ENCODE measurements at regions not wholly inside any gene's neighbourhood (a gene's known extent, or its start where the extent isn't known, plus 50 kb on each side); places are given as distances from the start of the nearest gene placed in this dataset.
"Not testable (repeated sequence)": the region's sequence is repeated elsewhere in the genome, so short reads cannot be mapped to it uniquely, and the experiment has no call there.

GRCh38 chr3:88807491-88808105 lies 299.8 kb upstream of the EPHA3 start:
- DNase-seq (ENCODE audit: low spot score), result no peak

GRCh38 chr3:88809993-88810392 lies 297.4 kb upstream of the EPHA3 start:
- no peak for DNase-seq (ENCODE audit: low spot score)

GRCh38 chr3:88810455-88810854 lies 297.0 kb upstream of the EPHA3 start:
- no peak for DNase-seq (ENCODE audit: low spot score)

GRCh38 chr3:88811096-88811495 lies 296.3 kb upstream of the EPHA3 start:
- no peak for DNase-seq (ENCODE audit: low spot score)

GRCh38 chr3:88812576-88812975 lies 294.8 kb upstream of the EPHA3 start:
- no peak for DNase-seq (ENCODE audit: low spot score)

GRCh38 chr3:88816445-88816844 lies 291.0 kb upstream of the EPHA3 start:
- no peak for DNase-seq (ENCODE audit: low spot score)

GRCh38 chr3:88824666-88825564 lies 282.5 kb upstream of the EPHA3 start:
- DNase-seq (ENCODE audit: low spot score), result no peak

- no peak for DNase-seq (ENCODE audit: low spot score)
These were observed 279.0 kb upstream of the EPHA3 start for GRCh38 chr3:88828466-88828865.

GRCh38 chr3:88852606-88853005 lies 254.8 kb upstream of the EPHA3 start:
- DNase-seq (ENCODE audit: low spot score), result no peak

GRCh38 chr3:88863196-88863595 lies 244.2 kb upstream of the EPHA3 start:
- no peak for DNase-seq (ENCODE audit: low spot score)

GRCh38 chr3:88876724-88877123 lies 230.7 kb upstream of the EPHA3 start:
- no peak for DNase-seq (ENCODE audit: low spot score)

GRCh38 chr3:88879905-88880304 lies 227.5 kb upstream of the EPHA3 start:
- no peak for DNase-seq (ENCODE audit: low spot score)

- no peak for DNase-seq (ENCODE audit: low spot score)
These were observed 225.3 kb upstream of the EPHA3 start for GRCh38 chr3:88882121-88882520.

- DNase-seq (ENCODE audit: low spot score), result not testable (repeated sequence)
These were observed 220.8 kb upstream of the EPHA3 start for GRCh38 chr3:88886624-88887023.

GRCh38 chr3:88896026-88896425 lies 211.4 kb upstream of the EPHA3 start:
- DNase-seq (ENCODE audit: low spot score), result no peak

- DNase-seq (ENCODE audit: low spot score), result no peak
These were observed 195.0 kb upstream of the EPHA3 start for GRCh38 chr3:88912294-88912877.

GRCh38 chr3:88918841-88919240 lies 188.6 kb upstream of the EPHA3 start:
- no peak for DNase-seq (ENCODE audit: low spot score)

GRCh38 chr3:88921986-88922385 lies 185.4 kb upstream of the EPHA3 start:
- DNase-seq (ENCODE audit: low spot score), result no peak

- no peak for DNase-seq (ENCODE audit: low spot score)
These were observed 181.2 kb upstream of the EPHA3 start for GRCh38 chr3:88926221-88926620.

- DNase-seq (ENCODE audit: low spot score), result no peak
These were observed 176.8 kb upstream of the EPHA3 start for GRCh38 chr3:88930611-88931010.

- DNase-seq (ENCODE audit: low spot score), result no peak
These were observed 170.6 kb upstream of the EPHA3 start for GRCh38 chr3:88936831-88937230.

- DNase-seq (ENCODE audit: low spot score), result no peak
These were observed 167.1 kb upstream of the EPHA3 start for GRCh38 chr3:88940296-88940695.

- no peak for DNase-seq (ENCODE audit: low spot score)
These were observed 160.4 kb upstream of the EPHA3 start for GRCh38 chr3:88947013-88947412.

All from CD4-positive, alpha-beta T cell treated with Interleukin-15 for 4 hours (primary cell).